HCT116 (cell line): ENCODE measurements at regions not wholly inside any gene's neighbourhood (a gene's known extent, or its start where the extent isn't known, plus 50 kb on each side); places are given as distances from the start of the nearest gene placed in this dataset.
"Not testable (repeated sequence)": the region's sequence is repeated elsewhere in the genome, so short reads cannot be mapped to it uniquely, and the experiment has no call there.

Experiments used
- ATF3 ChIP-seq: IDR thresholded peaks from 2 replicates; pipeline ENCODE4 v1.6.1; 2012
- EZH2 ChIP-seq: fragments of 200-600 bp; sonication (generic); IDR thresholded peaks from 2 replicates; pipeline ENCODE4 v1.6.1; 2017; ENCODE audit warnings: antibody characterized with exemption, mixed run types

- not testable (repeated sequence) for TF ChIP-seq ATF3, EZH2
Observed at GRCh38 chr15:44819331-44819987, 83.1 kb downstream of the TRIM69 start.
